DMS79 treated with DMSO at 0.1 percent for 48 hours (cell line): ENCODE measurements at regions not wholly inside any gene's neighbourhood (a gene's known extent, or its start where the extent isn't known, plus 50 kb on each side); places are given as distances from the start of the nearest gene placed in this dataset.
"Not testable (repeated sequence)": the region's sequence is repeated elsewhere in the genome, so short reads cannot be mapped to it uniquely, and the experiment has no call there.

Experiments used
- DNase-seq: peaks from one replicate; lab custom pipeline; 2025; lab: John Stamatoyannopoulos, UW

DNA sequence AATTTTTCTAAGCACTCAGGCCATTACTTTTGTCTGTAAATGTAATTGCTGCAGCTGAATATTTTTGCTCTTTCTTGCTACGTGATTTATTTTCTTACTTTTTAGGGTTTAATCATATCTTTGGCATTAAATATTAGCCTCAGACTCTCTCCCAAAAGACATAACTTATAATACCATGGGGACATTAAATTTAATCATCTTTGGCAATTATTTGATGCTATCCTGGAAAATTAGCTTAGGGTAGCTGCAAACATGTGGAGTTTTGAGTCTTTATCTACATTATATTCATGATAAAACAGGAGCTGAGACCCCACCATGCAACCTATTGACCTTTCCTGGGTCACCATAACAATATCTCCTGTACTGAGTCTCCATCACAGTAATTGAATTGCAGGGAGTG is 59.1 kb upstream of the EDAR start:
- DNase-seq: no peak

DNA sequence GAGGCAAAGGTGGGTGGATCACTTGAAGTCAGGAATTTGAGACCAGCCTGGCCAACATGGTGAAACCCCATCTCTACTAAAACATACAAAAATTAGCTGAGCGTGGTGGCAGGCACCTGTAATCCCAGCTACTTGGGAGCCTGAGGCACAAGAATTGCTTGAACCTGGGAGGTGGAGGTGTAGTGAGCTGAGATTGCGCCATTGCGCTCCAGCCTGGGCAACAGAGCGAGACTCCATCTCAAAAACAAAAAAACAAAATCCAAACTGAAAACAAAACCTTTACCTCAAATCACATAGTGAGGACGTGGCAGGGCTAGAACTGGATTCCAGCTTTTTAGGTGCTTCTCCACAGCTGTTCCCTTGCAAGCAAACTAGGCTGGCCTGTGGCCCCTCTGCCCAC is 58.5 kb upstream of the EDAR start:
- DNase-seq: not testable (repeated sequence)

DNA sequence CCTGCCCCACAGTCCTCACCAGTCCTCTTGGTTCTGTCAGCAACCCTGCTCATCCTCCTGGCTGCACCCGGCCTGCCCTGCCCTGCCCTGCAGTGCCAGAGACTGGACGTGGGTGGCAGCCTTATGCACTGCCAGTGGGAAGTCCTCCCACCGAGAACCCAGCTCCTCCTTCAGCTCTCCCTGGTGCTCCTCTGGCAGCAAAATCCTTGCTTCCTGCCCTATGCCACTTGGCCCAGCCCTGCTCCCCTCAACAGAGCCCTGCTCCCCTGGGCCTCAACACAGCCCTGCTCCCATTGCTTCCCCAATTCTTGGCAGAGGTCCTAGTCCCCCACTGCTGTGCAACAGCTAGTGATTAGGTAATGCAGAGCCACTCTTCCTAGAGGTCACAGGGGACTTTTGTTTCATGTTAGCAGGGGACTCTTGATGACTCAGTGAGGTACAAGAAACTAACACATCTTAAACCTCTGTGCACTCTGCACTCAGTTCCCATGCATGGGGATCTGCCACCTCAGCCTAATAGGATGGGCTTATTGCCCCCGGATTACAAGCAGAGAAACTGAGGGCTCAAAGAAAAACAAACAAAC is 58.0 kb upstream of the EDAR start:
- DNase-seq: no peak

DNA sequence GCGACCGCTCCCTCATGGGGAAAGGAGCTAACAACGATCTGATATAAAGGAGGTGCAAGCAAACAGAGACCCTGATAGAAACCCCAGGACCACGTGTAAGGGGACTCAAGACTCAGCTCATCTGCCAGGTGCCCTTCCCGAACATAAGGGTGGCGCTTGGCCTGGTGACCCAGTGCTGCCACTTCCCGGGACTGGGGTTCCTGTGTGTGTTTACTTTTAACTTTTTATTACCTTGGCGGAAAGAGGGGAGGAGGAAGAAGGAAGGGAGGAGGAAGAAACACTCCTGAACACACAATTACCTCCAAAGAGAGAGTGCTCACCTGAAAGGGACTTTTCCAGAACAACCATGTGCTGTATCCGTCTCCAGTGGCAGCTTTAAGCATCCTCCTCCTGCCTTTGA is 56.5 kb upstream of the EDAR start:
- DNase-seq: no peak

DNA sequence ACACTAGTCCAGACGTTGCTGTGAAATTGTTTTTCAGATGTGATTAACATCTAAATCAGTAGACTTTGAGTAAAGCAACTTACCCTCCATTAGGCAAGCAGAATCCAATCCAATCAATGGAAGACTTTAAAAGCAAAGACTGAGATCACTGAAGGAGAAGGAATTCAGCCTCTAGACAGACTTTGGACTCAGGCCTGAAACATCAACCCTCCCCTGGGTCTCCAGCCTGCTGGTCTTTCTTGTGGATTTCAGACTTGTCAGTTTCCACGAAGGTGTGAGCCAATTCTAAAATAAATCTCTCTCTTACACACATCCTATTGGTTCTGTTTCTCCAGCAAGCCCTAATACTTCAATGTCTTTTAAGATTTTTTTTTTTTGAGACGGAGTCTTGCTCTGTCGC is 50.0 kb upstream of the EDAR start:
- DNase-seq: no peak
